GM21423 (cell line): ENCODE measurements at regions not wholly inside any gene's neighbourhood (a gene's known extent, or its start where the extent isn't known, plus 50 kb on each side); places are given as distances from the start of the nearest gene placed in this dataset.

Experiments
- ATAC-seq: cut with Tn5 transposase; IDR thresholded peaks from one replicate; pipeline ENCODE4 v1.9.1; 2021; ENCODE audit warnings: mild to moderate bottlenecking, moderate library complexity; ENCODE audit not compliant: unreplicated experiment

GRCh38 chr16:85971902-85972638 lies 73.1 kb downstream of the IRF8 start:
- ATAC-seq, result no peak

GRCh38 chr16:85974428-85975375 lies 75.7 kb downstream of the IRF8 start:
- no peak for ATAC-seq

GRCh38 chr16:85975451-85975981 lies 76.6 kb downstream of the IRF8 start:
- no peak for ATAC-seq

GRCh38 chr16:85978291-85978775 lies 79.4 kb downstream of the IRF8 start:
- ATAC-seq, result no peak

- no peak for ATAC-seq
Measured at GRCh38 chr16:85978976-85979375, 80.0 kb downstream of the IRF8 start.

GRCh38 chr16:85979605-85980004 lies 80.6 kb downstream of the IRF8 start:
- ATAC-seq, result no peak

- ATAC-seq, result no peak
Measured at GRCh38 chr16:85980686-85981085, 81.7 kb downstream of the IRF8 start.

GRCh38 chr16:85981826-85982562 lies 83.0 kb downstream of the IRF8 start:
- no peak for ATAC-seq

GRCh38 chr16:85982563-85982939 lies 83.6 kb downstream of the IRF8 start:
- ATAC-seq, result no peak

- no peak for ATAC-seq
Measured at GRCh38 chr16:85983064-85983463, 84.1 kb downstream of the IRF8 start.

GRCh38 chr16:85983606-85984230 lies 84.8 kb downstream of the IRF8 start:
- ATAC-seq, result no peak

- ATAC-seq, result no peak
Measured at GRCh38 chr16:85984231-85984880, 85.4 kb downstream of the IRF8 start.

- ATAC-seq, result no peak
Measured at GRCh38 chr16:85984947-85985451, 86.0 kb downstream of the IRF8 start.

- no peak for ATAC-seq
Measured at GRCh38 chr16:85986931-85987749, 88.2 kb downstream of the IRF8 start.

- ATAC-seq, result no peak
Measured at GRCh38 chr16:85987750-85988078, 88.8 kb downstream of the IRF8 start.

- no peak for ATAC-seq
Measured at GRCh38 chr16:85988306-85988705, 89.3 kb downstream of the IRF8 start.

- peak; percentile 40 for ATAC-seq
Measured at GRCh38 chr16:85988723-85989313, 89.9 kb downstream of the IRF8 start.

GRCh38 chr16:85989376-85989775 lies 90.4 kb downstream of the IRF8 start:
- ATAC-seq, result no peak
